SU-DHL-6 (cell line): ENCODE measurements at regions not wholly inside any gene's neighbourhood (a gene's known extent, or its start where the extent isn't known, plus 50 kb on each side); places are given as distances from the start of the nearest gene placed in this dataset.

Experiments used
- H2AFZ ChIP-seq: fragments of 200-600 bp; sonication (generic); 2 replicates; pipeline ENCODE4 v1.6.1; 2014; ENCODE audit warnings: low read depth, mild to moderate bottlenecking, moderate library complexity, mixed read lengths, antibody characterized with exemption, low read length; ENCODE audit not compliant: severe bottlenecking
- H3F3A ChIP-seq: fragments of 200-600 bp; shearing (Covaris generic); 2 replicates; pipeline ENCODE4 v1.6.0; 2016; ENCODE audit warnings: antibody characterized with exemption, mild to moderate bottlenecking; ENCODE audit not compliant: insufficient read depth
- H3K27ac ChIP-seq: fragments of 200-600 bp; sonication (generic); 2 replicates; pipeline ENCODE4 v1.5.1; 2016; ENCODE audit warnings: low read depth, mild to moderate bottlenecking, low read length, moderate library complexity, mixed read lengths
- H3K27me3 ChIP-seq: fragments of 200-600 bp; sonication (generic), shearing (Covaris generic); 2 replicates; pipeline ENCODE4 v1.6.0; 2014; ENCODE audit warnings: mild to moderate bottlenecking, low read length
- H3K36me3 ChIP-seq: fragments of 200-600 bp; sonication (generic); 2 replicates; pipeline ENCODE4 v1.6.1; 2014; ENCODE audit warnings: mild to moderate bottlenecking, low read length, mixed read lengths
- H3K4me2 ChIP-seq: fragments of 300-600, 200-600 bp; shearing (Covaris generic), sonication (generic); 2 replicates; pipeline ENCODE4 v1.6.0; 2014; ENCODE audit warnings: low read length, low read depth, mild to moderate bottlenecking; ENCODE audit not compliant: poor library complexity, severe bottlenecking
- H3K4me3 ChIP-seq: fragments of 200-600 bp; sonication (generic); 2 replicates; pipeline ENCODE4 v1.5.1; 2014; ENCODE audit warnings: antibody characterized with exemption, low read length, mild to moderate bottlenecking, mixed read lengths; ENCODE audit not compliant: insufficient read depth, poor library complexity, severe bottlenecking
- H3K79me2 ChIP-seq: fragments of 200-600 bp; sonication (generic); 2 replicates; pipeline ENCODE4 v1.6.1; 2014; ENCODE audit warnings: mild to moderate bottlenecking, low read length, moderate library complexity; ENCODE audit not compliant: insufficient read depth
- H3K9ac ChIP-seq: fragments of 200-600 bp; sonication (generic); 2 replicates; pipeline ENCODE4 v1.7.0; 2014; ENCODE audit warnings: mild to moderate bottlenecking, low read length
- H3K9me2 ChIP-seq: fragments of 200-600 bp; sonication (generic); replicated peaks from 2 replicates; pipeline ENCODE4 v1.6.1; 2014; ENCODE audit warnings: low read length; ENCODE audit not compliant: insufficient read depth
- H3K9me3 ChIP-seq: fragments of 200-600 bp; sonication (generic); 2 replicates; pipeline ENCODE4 v1.6.1; 2014; ENCODE audit warnings: low read length, mixed read lengths; ENCODE audit not compliant: insufficient read depth
- H4K20me1 ChIP-seq: fragments of 200-600 bp; sonication (generic); 2 replicates; pipeline ENCODE4 v1.6.1; 2014; ENCODE audit warnings: low read depth, mild to moderate bottlenecking, antibody characterized with exemption, low read length, moderate library complexity, mixed read lengths
- EZH2phosphoT487 ChIP-seq: fragments of 200-600 bp; sonication (generic), shearing (Covaris generic); conservative IDR thresholded peaks from 2 replicates; pipeline ENCODE4 v1.6.1; 2018; ENCODE audit warnings: mild to moderate bottlenecking, antibody characterized with exemption, low read length, moderate library complexity, mixed read lengths
- TF ChIP-seq, protein P1 (sequence below): fragments of 200-600 bp; sonication (generic); IDR thresholded peaks from one replicate; pipeline ENCODE4 v1.5.1; 2017; ENCODE audit warnings: antibody characterized with exemption, mild to moderate bottlenecking, low read length, moderate library complexity; ENCODE audit not compliant: insufficient read depth, poor library complexity, severe bottlenecking

DNA sequence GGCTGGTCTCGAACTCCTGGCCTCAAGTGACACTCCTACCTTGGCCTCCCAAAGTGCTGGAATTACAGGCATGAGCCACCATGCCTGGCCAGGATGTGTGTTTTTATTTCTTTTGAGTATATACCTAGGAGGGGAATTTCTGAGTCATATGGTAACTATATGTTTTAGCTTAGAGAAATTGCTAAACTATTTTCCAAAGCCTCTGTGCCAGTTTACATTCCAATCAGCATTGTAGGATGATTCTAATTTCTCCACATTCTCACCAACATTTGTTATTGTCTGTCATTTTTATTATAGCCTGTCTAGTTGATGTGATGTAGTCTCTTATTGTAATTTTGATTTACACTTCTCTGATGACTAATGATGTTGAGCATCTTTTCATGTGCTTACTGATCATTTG is 1576.0 kb downstream of the RPA4 start:
- TF ChIP-seq, protein P1, sequence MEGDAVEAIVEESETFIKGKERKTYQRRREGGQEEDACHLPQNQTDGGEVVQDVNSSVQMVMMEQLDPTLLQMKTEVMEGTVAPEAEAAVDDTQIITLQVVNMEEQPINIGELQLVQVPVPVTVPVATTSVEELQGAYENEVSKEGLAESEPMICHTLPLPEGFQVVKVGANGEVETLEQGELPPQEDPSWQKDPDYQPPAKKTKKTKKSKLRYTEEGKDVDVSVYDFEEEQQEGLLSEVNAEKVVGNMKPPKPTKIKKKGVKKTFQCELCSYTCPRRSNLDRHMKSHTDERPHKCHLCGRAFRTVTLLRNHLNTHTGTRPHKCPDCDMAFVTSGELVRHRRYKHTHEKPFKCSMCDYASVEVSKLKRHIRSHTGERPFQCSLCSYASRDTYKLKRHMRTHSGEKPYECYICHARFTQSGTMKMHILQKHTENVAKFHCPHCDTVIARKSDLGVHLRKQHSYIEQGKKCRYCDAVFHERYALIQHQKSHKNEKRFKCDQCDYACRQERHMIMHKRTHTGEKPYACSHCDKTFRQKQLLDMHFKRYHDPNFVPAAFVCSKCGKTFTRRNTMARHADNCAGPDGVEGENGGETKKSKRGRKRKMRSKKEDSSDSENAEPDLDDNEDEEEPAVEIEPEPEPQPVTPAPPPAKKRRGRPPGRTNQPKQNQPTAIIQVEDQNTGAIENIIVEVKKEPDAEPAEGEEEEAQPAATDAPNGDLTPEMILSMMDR: no peak
- no peak for TF ChIP-seq EZH2phosphoT487
- no peaks in the 10 kb centered on the region for H4K20me1 ChIP-seq
- H3K9me2 ChIP-seq: no peaks in the 10 kb centered on the region
- no peak overlapping the region for H3K27ac ChIP-seq
- H3K79me2 ChIP-seq: no peaks in the 10 kb centered on the region
- H3K4me2 ChIP-seq: no peak overlapping the region
- H3F3A ChIP-seq: no peaks in the 10 kb centered on the region
- no peak overlapping the region for H3K9ac ChIP-seq
- H3K9me3 ChIP-seq: no peaks in the 10 kb centered on the region
- no peaks in the 10 kb centered on the region for H3K36me3 ChIP-seq
- no peaks in the 10 kb centered on the region for H3K27me3 ChIP-seq
- no peak overlapping the region for H3K4me3 ChIP-seq
- H2AFZ ChIP-seq: no peak overlapping the region

DNA sequence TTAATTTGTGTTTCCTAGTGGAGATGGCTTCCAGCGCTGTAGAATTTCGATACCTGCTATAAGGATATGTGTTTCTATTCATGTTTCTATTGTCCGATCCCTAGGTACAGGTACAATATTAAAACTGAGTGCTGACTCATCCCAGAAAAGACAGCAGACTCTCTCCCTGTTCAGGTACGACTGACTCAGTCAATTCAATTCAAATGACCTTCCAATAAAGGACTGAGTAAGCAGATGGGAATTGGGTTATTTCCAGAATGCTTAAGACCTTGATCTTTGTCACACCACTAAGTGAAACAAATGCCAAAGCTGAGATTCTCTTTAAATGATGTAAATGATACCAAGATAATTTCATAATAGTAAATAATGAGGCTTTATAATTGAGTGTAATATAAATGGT is 1596.9 kb downstream of the RPA4 start:
- no peaks in the 10 kb centered on the region for H3K79me2 ChIP-seq
- no peak overlapping the region for H3K27ac ChIP-seq
- H3F3A ChIP-seq: no peaks in the 10 kb centered on the region
- H3K9me3 ChIP-seq: no peaks in the 10 kb centered on the region
- H4K20me1 ChIP-seq: no peaks in the 10 kb centered on the region
- no peaks in the 10 kb centered on the region for H3K9me2 ChIP-seq
- no peaks in the 10 kb centered on the region for H3K27me3 ChIP-seq
- no peak overlapping the region for H3K4me2 ChIP-seq
- H3K36me3 ChIP-seq: no peaks in the 10 kb centered on the region
- H2AFZ ChIP-seq: no peak overlapping the region
- no peak overlapping the region for H3K4me3 ChIP-seq
- TF ChIP-seq, protein P1: no peak
- no peak for TF ChIP-seq EZH2phosphoT487
- H3K9ac ChIP-seq: no peak overlapping the region

DNA sequence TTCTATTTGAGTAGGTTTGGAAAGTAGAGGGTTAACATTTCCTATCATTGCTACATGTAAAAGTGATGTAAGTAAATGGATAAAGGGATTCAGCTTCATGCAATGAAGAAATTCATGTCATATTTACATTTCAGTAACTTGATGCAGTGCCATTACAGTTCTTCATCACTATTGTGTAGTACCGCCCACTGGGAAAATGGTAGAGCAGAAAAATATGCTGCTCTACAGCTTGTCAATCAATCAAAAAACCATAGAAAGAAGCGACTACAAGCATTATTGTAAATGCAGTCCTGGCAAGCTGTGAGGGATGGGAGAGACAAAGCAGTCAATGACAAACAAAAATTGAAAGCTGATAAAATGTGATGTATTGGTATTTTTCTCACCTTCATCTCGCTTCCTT is 1597.9 kb downstream of the RPA4 start:
- no peaks in the 10 kb centered on the region for H4K20me1 ChIP-seq
- no peaks in the 10 kb centered on the region for H3K79me2 ChIP-seq
- no peaks in the 10 kb centered on the region for H3K9me3 ChIP-seq
- no peak overlapping the region for H3K27ac ChIP-seq
- no peaks in the 10 kb centered on the region for H3K9me2 ChIP-seq
- no peaks in the 10 kb centered on the region for H3K36me3 ChIP-seq
- H3K9ac ChIP-seq: no peak overlapping the region
- H3K27me3 ChIP-seq: no peaks in the 10 kb centered on the region
- H2AFZ ChIP-seq: no peak overlapping the region
- no peak overlapping the region for H3K4me2 ChIP-seq
- no peak for TF ChIP-seq EZH2phosphoT487
- TF ChIP-seq, protein P1: no peak
- H3F3A ChIP-seq: no peaks in the 10 kb centered on the region
- H3K4me3 ChIP-seq: no peak overlapping the region

DNA sequence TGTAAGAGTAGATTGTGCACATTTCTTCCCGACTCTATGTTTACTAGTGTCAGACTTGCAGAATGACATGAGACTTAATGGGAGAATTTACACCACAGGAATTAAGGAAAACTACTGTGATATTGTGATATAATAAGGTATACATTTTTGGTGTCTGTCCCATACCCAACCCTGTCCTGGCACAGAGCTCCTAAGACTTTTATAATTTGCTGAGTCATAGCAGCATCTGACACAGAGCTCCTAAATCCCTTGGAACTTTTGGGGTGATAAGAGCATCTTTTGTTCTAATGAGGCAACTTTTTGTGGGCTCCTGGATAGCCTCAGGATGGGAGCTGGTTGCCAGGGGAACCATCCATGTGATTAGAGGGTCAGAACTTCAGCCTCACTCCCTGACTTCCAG is 1607.0 kb downstream of the RPA4 start:
- Histone ChIP-seq H2AFZ (no peak overlapping the region), H4K20me1 (no peaks in the 10 kb centered on the region), H3K9me2 (no peaks in the 10 kb centered on the region), H3F3A (no peaks in the 10 kb centered on the region), H3K79me2 (no peaks in the 10 kb centered on the region), H3K27ac (no peak overlapping the region), H3K4me3 (no peak overlapping the region), H3K4me2 (no peak overlapping the region), H3K27me3 (no peaks in the 10 kb centered on the region), H3K9me3 (no peaks in the 10 kb centered on the region), H3K36me3 (no peaks in the 10 kb centered on the region), H3K9ac (no peak overlapping the region)
- TF ChIP-seq, protein P1: no peak
- TF ChIP-seq EZH2phosphoT487: no peak
